H1 (cell line): ENCODE measurements at regions not wholly inside any gene's neighbourhood (a gene's known extent, or its start where the extent isn't known, plus 50 kb on each side); places are given as distances from the start of the nearest gene placed in this dataset.

Experiments used
- TF ChIP-seq, protein P1 (sequence below): IDR thresholded peaks from 2 replicates; pipeline ENCODE4 v1.6.1; 2011; ENCODE audit warnings: low read depth, mild to moderate bottlenecking, low read length; ENCODE audit not compliant: insufficient read depth

DNA sequence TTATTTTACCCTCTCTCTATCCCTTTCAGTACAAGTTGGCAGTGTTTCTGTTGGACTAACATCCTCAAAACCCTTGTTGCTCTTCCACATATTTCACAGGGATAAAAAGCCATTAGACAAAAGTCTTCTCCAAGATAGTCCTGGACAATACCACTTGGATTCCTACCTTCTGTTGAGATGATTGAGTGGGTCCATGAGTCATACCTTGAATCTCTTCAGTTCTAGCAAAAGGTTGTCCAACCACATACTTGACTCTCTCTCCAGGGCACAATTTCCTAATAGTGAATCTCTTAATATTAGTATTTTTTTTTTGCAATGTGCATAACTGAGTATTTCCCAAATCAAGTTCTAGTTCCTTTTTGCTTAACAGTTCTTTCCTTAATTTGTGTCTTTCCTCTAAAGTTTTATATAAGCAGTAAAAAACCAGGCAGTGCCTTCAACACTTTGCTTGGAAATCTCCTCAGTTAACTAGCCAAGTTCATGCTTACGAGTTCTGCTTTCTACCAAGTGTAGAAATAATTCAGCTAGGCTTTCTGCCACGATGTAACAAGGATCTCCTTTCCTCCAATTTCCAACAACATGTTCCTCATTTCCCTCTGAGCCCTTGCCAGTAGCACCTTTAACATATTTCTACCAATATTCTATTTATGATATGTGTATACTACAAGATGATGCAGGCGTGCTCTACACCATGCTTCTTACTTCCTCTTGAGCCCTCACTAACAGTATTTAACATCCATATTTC is 68.3 kb upstream of the NEO1 start (continued):
- TF ChIP-seq, protein P1, sequence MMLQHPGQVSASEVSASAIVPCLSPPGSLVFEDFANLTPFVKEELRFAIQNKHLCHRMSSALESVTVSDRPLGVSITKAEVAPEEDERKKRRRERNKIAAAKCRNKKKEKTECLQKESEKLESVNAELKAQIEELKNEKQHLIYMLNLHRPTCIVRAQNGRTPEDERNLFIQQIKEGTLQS: no peak
- TF ChIP-seq, all 59 proteins: peak for 0
